ENCODE measurements at regions not wholly inside any gene's neighbourhood (a gene's known extent, or its start where the extent isn't known, plus 50 kb on each side); places are given as distances from the start of the nearest gene placed in this dataset.

- TF ChIP-seq ZNF384 (IDR thresholded peaks at IDR 0.05) (no peak), FOXK2 (IDR thresholded peaks at IDR 0.05) (no peak), NFRKB (IDR thresholded peaks at IDR 0.05) (no peak)
Measured at GRCh38 chr10:75335983-75336382, 65.6 kb downstream of the ZNF503 start.
